ENCODE measurements at regions not wholly inside any gene's neighbourhood (a gene's known extent, or its start where the extent isn't known, plus 50 kb on each side); places are given as distances from the start of the nearest gene placed in this dataset.

DNA sequence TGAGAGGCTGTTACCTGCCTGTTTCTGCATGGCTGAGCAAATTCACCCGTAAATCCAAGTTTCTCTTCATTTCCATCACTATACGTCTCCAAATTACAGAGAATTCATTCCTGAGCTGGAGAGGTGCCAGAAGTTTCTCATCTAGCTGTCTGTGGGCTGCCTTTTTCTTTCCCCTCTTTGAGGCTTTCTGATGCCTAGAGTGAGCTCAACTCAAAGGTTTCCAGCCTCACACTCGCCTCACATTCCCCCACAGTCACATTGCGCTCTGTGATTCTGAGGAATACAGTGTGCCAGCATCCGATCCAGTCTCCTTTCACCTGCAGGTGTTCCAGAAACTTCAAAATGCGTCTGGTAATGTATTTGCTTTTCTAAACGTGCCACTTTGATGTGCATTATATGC, 267.2 kb downstream of the MFSD1 start, which contains the start of gene IQCJ:
TSS of gene IQCJ (plus strand) at position 229 of the 400 bp plus-strand sequence.
- H3K4me3 ChIP-seq (ENCODE audit: low read depth, low read length), result no peak within 1 kb of the TSS
- in situ Hi-C loops (cut with HindIII; ENCODE audit: low sequenced_read_pairs), result no loop called here
- DNase-seq (ENCODE audit: low read depth, low spot score), result no peak
- TF ChIP-seq, protein P1, sequence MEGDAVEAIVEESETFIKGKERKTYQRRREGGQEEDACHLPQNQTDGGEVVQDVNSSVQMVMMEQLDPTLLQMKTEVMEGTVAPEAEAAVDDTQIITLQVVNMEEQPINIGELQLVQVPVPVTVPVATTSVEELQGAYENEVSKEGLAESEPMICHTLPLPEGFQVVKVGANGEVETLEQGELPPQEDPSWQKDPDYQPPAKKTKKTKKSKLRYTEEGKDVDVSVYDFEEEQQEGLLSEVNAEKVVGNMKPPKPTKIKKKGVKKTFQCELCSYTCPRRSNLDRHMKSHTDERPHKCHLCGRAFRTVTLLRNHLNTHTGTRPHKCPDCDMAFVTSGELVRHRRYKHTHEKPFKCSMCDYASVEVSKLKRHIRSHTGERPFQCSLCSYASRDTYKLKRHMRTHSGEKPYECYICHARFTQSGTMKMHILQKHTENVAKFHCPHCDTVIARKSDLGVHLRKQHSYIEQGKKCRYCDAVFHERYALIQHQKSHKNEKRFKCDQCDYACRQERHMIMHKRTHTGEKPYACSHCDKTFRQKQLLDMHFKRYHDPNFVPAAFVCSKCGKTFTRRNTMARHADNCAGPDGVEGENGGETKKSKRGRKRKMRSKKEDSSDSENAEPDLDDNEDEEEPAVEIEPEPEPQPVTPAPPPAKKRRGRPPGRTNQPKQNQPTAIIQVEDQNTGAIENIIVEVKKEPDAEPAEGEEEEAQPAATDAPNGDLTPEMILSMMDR (IDR thresholded peaks at IDR 0.05; ENCODE audit: low read depth, low read length), result no peak

DNA sequence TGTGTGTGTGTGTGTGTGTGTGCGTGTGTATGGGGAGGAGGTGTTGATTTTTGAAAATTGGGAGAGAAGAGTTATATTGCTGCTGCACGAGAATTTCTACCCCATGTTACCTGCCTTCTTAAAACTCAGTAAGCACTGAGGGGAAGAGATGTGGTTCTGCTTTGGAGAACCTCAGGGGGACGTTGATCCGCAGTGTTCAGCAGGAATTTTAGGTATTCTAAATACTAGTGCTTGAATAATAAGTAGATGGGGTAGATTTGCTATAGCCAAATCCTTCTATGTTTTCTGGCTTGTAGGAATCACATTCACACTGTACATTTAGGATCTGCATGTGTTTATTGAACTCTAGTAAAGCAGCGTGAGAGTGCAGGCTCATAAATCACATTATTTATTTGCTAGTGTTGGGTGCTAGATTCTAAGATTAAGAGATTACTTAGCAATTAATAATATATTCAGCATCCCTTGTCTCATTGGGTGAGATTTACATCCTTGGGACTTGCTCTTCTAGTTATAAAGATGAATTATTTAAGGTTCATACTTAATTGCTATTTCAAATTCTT, 268.1 kb downstream of the MFSD1 start:
- in situ Hi-C loops (cut with HindIII; ENCODE audit: low sequenced_read_pairs), result no loop called here
- no peak overlapping the region for H3K4me3 ChIP-seq (ENCODE audit: low read depth, low read length)
- TF ChIP-seq, protein P1 (IDR thresholded peaks at IDR 0.05; ENCODE audit: low read depth, low read length), result no peak
- no peak for DNase-seq (ENCODE audit: low read depth, low spot score)

DNA sequence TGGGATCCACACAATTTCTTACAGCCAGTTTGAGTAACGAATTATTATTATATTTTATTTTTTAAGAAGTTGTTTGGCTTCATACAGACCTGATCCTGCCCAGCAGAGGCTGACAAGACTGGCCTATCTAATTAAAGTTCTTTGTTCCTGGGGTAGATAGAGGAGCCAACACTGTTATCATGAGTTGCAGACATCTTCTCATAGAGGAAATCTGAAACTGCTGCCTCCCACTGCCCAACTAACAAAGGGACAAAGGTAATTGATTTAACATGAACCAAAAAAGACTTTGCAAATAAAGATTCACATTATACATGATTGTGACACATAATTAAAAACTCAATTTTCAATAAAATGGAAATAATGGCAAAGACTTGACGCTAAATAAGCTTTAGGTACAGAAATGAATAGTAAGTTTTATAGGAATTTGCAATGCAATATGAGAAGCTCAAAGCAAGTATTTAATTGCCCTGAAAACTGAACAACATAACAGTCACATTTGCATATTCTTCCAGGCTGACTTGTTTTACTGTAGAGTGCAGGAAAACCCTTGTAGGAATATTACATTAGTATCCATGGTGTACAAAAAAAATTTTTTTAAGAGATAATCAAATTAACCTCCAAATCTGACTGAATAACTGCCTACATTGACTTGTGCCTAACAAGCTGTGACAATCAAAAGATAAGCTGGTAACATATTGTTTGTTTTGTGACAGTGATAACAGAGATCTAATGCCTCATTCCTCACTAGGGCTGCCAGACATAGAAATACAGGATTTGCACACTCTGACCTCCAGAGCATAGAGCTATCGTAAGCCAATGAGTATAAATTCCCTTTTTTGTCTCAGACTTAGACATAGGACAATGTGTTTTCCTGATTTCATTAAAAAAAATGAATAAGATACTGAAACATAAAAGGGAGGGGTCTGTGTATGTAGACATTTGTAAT, 273.2 kb downstream of the MFSD1 start:
- TF ChIP-seq, protein P1 (IDR thresholded peaks at IDR 0.05; ENCODE audit: low read depth, low read length), result no peak
- no peak for DNase-seq (ENCODE audit: low read depth, low spot score)
- no peak overlapping the region for H3K4me3 ChIP-seq (ENCODE audit: low read depth, low read length)
- in situ Hi-C loops (cut with HindIII; ENCODE audit: low sequenced_read_pairs), result no loop called here

DNA sequence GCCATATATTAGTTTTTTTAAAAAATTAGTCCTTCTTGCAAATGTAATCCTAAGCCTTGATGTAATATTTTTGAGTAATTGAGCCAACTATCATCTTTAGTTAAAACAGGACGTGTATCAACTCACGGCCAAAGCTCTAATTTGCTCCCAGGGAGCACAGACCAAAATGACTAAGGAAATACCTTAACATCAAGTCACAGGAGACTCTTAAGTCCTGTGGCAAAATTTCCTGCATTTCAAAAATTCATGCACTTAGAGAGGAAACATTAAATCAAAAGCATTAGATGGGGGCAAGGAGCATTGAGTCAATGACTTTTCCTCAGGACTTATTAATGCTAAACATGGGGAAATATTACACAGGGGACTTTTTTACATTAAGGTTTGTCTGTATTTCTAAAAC, 276.0 kb downstream of the MFSD1 start:
- in situ Hi-C loops (cut with HindIII; ENCODE audit: low sequenced_read_pairs), result no loop called here
- no peak overlapping the region for H3K4me3 ChIP-seq (ENCODE audit: low read depth, low read length)
- TF ChIP-seq, protein P1 (IDR thresholded peaks at IDR 0.05; ENCODE audit: low read depth, low read length), result no peak
- DNase-seq (ENCODE audit: low read depth, low spot score), result peak; percentile 80

DNA sequence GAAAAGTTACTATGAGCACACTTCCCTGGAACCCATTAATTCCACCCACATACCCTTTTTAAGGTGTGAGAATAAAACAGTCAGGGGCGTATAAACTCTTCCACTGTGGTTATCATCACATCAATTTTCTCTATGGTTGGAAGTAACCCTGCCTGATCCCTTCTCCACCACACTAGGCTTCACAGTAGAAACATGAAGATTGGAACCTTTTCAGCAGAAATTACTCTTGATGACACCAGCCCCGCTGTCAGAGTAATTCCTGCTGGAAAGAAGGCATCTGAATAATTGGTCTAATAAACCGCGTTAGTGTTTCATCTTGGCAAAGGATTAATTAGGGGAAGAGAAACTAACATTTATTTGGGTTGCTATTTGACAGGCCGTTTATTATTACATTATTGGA, 278.4 kb downstream of the MFSD1 start:
- no peak for DNase-seq (ENCODE audit: low read depth, low spot score)
- no peak overlapping the region for H3K4me3 ChIP-seq (ENCODE audit: low read depth, low read length)
- in situ Hi-C loops (cut with HindIII; ENCODE audit: low sequenced_read_pairs), result no loop called here
- TF ChIP-seq, protein P1 (IDR thresholded peaks at IDR 0.05; ENCODE audit: low read depth, low read length), result no peak

DNA sequence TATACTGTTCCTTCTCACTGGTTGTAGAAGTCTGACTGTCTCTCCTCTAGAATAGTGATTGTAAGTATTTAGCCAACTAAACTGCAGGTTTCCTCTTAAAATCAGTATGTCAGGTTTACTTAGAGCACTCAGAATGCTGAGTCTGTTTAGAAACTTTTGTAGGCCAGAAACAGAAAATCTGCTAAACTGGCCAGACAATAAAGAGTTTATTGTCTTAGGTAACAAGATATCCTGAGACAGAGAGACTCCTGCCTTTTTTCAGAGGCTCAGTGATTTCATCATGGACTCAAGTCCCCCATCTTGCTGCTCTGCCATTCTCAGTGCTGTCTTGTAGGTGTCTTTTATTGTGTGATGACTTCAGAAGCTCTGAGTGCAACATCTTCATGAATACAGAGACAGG, 279.0 kb downstream of the MFSD1 start:
- in situ Hi-C loops (cut with HindIII; ENCODE audit: low sequenced_read_pairs), result no loop called here
- no peak for DNase-seq (ENCODE audit: low read depth, low spot score)

More for the DNA sequence above, 279.0 kb downstream of the MFSD1 start:
- TF ChIP-seq, protein P1 (IDR thresholded peaks at IDR 0.05; ENCODE audit: low read depth, low read length), result no peak
- H3K4me3 ChIP-seq (ENCODE audit: low read depth, low read length), result no peak overlapping the region
